ENCODE measurements at regions not wholly inside any gene's neighbourhood (a gene's known extent, or its start where the extent isn't known, plus 50 kb on each side); places are given as distances from the start of the nearest gene placed in this dataset.

GRCh38 chr16:51747329-51747728, 596.3 kb upstream of the SALL1 start:
- H3K9me2 ChIP-seq (ENCODE audit: insufficient read depth) = no peaks in the 10 kb centered on the region
- no peak overlapping the region for H3K4me3 ChIP-seq (replicated peaks in 1 of 2; ENCODE audit: low read depth in 1 of 2, low read length in 2 of 2)
- no TSS peak for BruUV-seq (replicated peaks)
- no peak overlapping the region for H3K4me2 ChIP-seq (ENCODE audit: low read length)
- no peak for TF ChIP-seq CEBPB (IDR thresholded peaks at IDR 0.05; ENCODE audit: low read depth)
- TF ChIP-seq ZBTB33 (IDR thresholded peaks at IDR 0.05; ENCODE audit: extremely low read depth, insufficient replicate concordance, low read length) = no peak
- TF ChIP-seq CTCF (IDR thresholded peaks at IDR 0.05 in 2 of 3, conservative IDR thresholded peaks at IDR 0.05 in 1 of 3; ENCODE audit: borderline replicate concordance in 1 of 3, insufficient read depth in 1 of 3, low read depth in 2 of 3, low read length in 2 of 3) = no peak
- TF ChIP-seq TCF7L2 (IDR thresholded peaks at IDR 0.05; ENCODE audit: borderline replicate concordance, extremely low read depth, insufficient read depth, insufficient read length) = no peak
- TF ChIP-seq SRF (IDR thresholded peaks at IDR 0.05; ENCODE audit: low read depth) = no peak
- TF ChIP-seq FOSL1 (IDR thresholded peaks at IDR 0.05; ENCODE audit: low read depth) = no peak
- TF ChIP-seq MAX (IDR thresholded peaks at IDR 0.05) = no peak
- TF ChIP-seq EGR1 (IDR thresholded peaks at IDR 0.05; ENCODE audit: low read depth) = no peak
- no peak for TF ChIP-seq SP1 (IDR thresholded peaks at IDR 0.05; ENCODE audit: low read depth)
- no peak for TF ChIP-seq EZH2 (IDR thresholded peaks at IDR 0.05)
- no peak for TF ChIP-seq ELF1 (IDR thresholded peaks at IDR 0.05; ENCODE audit: borderline replicate concordance, low read depth)
- TF ChIP-seq POLR2A (IDR thresholded peaks at IDR 0.05; ENCODE audit: borderline replicate concordance, extremely low read depth, insufficient read depth, insufficient read length) = no peak
- TF ChIP-seq ZFX (IDR thresholded peaks at IDR 0.05) = no peak
- no peak for TF ChIP-seq SIN3A (IDR thresholded peaks at IDR 0.05; ENCODE audit: low read depth)
- DNase-seq (ENCODE audit: low read depth, low spot score) (no peak), ATAC-seq (no peak)
- H3K9ac ChIP-seq (ENCODE audit: low read length) = no peak overlapping the region
- no peak overlapping the region for H2AFZ ChIP-seq (ENCODE audit: low read depth, low read length, poor library complexity, severe bottlenecking)
- H4K20me1 ChIP-seq (ENCODE audit: insufficient read depth) = no peaks in the 10 kb centered on the region
- CTCF ChIA-PET = no interaction called here
- H3K4me1 ChIP-seq (ENCODE audit: control insufficient read depth in 1 of 2, insufficient read depth in 2 of 2, low read length in 2 of 2) = no peaks in the 10 kb centered on the region
- intact Hi-C loops (cut with micrococcal nuclease) = no loop called here
- no peak overlapping the region for H3K27ac ChIP-seq (ENCODE audit: low read depth, low read length)
- no peaks in the 10 kb centered on the region for H3K79me2 ChIP-seq (ENCODE audit: insufficient read depth, low read length)
- no peaks in the 10 kb centered on the region for H3K36me3 ChIP-seq (ENCODE audit: control insufficient read depth in 1 of 2, insufficient read depth in 2 of 2, low read length in 2 of 2)
- H3K27me3 ChIP-seq (ENCODE audit: insufficient read depth, low read length) = no peaks in the 10 kb centered on the region
- H3K9me3 ChIP-seq (ENCODE audit: control insufficient read depth in 1 of 2, insufficient read depth in 1 of 2, low read depth in 1 of 2, low read length in 2 of 2) = peaks cover 6 to 11% of the 10 kb centered on the region in 2 experiments; a peak in 2 of 4 replicates
- POLR2A ChIA-PET = no interaction called here
- RAD21 ChIA-PET (ENCODE audit: low non-redundant PET in 1 of 2, low total read pairs in 2 of 2, uncharacterized antibody in 2 of 2, unreplicated experiment in 2 of 2) = no interaction called here
